ENCODE measurements at regions not wholly inside any gene's neighbourhood (a gene's known extent, or its start where the extent isn't known, plus 50 kb on each side); places are given as distances from the start of the nearest gene placed in this dataset.
A peak's percentile ranks its signal among the peaks of the same experiment; 100 is the strongest.
"Not testable (repeated sequence)": the region's sequence is repeated elsewhere in the genome, so short reads cannot be mapped to it uniquely, and the experiment has no call there.

GRCh38 chr1:117314951-117315350 lies 52.3 kb upstream of the MAN1A2 start:
- not testable (repeated sequence) for FAIRE-seq

- FAIRE-seq = no peak
These were observed 53.7 kb upstream of the MAN1A2 start for GRCh38 chr1:117313555-117313954.

GRCh38 chr1:117312453-117313138 lies 54.7 kb upstream of the MAN1A2 start:
- FAIRE-seq = no peak

GRCh38 chr1:117308311-117308916 lies 58.8 kb upstream of the MAN1A2 start:
- no peak for FAIRE-seq

- FAIRE-seq = no peak
These were observed 65.3 kb upstream of the MAN1A2 start for GRCh38 chr1:117301901-117302300.

- not testable (repeated sequence) for FAIRE-seq
These were observed 67.1 kb upstream of the MAN1A2 start for GRCh38 chr1:117300183-117300582.

- FAIRE-seq = no peak
These were observed 72.2 kb upstream of the MAN1A2 start for GRCh38 chr1:117295001-117295400.

- no peak for FAIRE-seq
These were observed 76.4 kb upstream of the MAN1A2 start for GRCh38 chr1:117290890-117291289.

GRCh38 chr1:117289316-117289870 lies 77.9 kb upstream of the MAN1A2 start:
- peak; percentile 18 for FAIRE-seq

GRCh38 chr1:117286562-117286961 lies 75.8 kb upstream of the VTCN1 start:
- no peak for FAIRE-seq

- FAIRE-seq = no peak
These were observed 75.4 kb upstream of the VTCN1 start for GRCh38 chr1:117286145-117286544.

GRCh38 chr1:117284399-117285215 lies 73.9 kb upstream of the VTCN1 start:
- no peak for FAIRE-seq

- FAIRE-seq = no peak
These were observed 67.8 kb upstream of the VTCN1 start for GRCh38 chr1:117278531-117278930.

- no peak for FAIRE-seq
These were observed 64.3 kb upstream of the VTCN1 start for GRCh38 chr1:117275055-117275454.

- FAIRE-seq = no peak
These were observed 61.2 kb upstream of the VTCN1 start for GRCh38 chr1:117271959-117272358.

GRCh38 chr1:117271129-117271528 lies 60.4 kb upstream of the VTCN1 start:
- FAIRE-seq = no peak

GRCh38 chr1:117270679-117271078 lies 60.0 kb upstream of the VTCN1 start:
- FAIRE-seq = no peak

- no peak for FAIRE-seq
These were observed 58.1 kb upstream of the VTCN1 start for GRCh38 chr1:117268535-117269455.

GRCh38 chr1:117267232-117267774 lies 56.6 kb upstream of the VTCN1 start:
- FAIRE-seq = no peak

- no peak for FAIRE-seq
These were observed 52.2 kb upstream of the VTCN1 start for GRCh38 chr1:117262976-117263375.

- no peak for FAIRE-seq
These were observed 50.7 kb upstream of the VTCN1 start for GRCh38 chr1:117261424-117261785.

- FAIRE-seq = no peak
These were observed 50.2 kb upstream of the VTCN1 start for GRCh38 chr1:117260761-117261423.
